Embryonic facial prominence (tissue), 1 donor: ENCODE measurements at regions not wholly inside any gene's neighbourhood (a gene's known extent, or its start where the extent isn't known, plus 50 kb on each side); places are given as distances from the start of the nearest gene placed in this dataset.
"Not testable (repeated sequence)": the region's sequence is repeated elsewhere in the genome, so short reads cannot be mapped to it uniquely, and the experiment has no call there.

Source experiments
- DNase-seq: peaks from one replicate; pipeline ENCODE4 v3.0.0-alpha.2; 2016; ENCODE audit errors: extremely low spot score

DNA sequence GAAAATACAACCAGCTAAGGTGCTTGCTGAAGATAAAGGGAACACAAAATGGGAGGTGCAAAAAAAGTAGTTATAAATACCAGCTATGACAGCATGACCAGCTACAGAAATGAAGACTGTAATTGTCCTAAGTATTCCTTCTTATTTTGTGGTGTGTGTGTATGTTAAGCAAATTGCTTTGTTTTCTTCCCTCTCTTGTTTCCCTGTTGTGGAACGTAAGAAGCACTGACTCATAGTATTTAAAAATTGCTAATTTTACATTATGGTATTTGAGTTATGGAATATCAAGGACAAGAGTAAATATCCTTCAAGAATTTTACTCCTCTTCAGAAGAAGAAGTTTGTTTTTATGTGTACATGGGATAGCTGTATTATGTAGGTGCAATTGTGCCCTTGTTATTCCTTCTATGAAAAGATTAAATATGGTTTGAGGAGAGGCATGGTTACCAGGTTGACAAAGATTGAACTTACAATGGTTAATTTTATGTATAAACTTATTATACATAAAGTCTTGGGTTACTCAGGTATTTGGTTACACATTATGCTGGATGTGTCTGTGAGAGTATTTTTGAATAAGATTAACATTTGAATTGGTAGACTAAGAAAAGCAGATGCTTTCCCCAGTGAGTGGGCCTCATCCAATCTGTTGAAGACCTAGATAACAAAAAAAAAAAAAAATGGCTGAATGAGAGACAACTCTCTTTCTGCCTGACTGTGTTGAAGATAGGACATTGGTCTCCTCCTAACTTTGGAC lies 1132.1 kb upstream of the ALCAM start:
- DNase-seq: no peak

DNA sequence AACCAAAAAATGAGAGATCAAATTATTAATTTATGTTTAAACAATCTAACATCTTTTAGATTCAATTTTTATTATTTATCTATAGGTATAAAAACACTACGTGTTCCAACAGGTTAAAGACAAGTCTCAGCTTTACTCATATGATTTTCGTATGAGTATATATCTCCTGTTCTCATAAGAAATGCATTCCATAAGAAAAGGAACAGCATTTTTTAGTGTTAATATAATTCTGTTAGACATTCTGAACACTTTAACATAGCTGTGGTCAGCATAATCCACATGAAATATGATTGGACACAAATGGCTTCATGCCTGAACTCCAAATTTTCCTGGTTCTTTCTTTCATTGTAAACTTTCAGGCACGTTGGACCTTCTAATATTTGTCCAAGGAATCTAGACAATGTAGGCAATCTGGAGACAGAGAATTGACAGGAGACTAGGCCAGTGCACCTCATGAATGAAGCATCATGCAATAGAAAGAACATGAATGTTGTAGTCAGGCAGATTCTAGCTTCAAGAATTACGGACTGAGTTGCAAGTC lies 1122.0 kb upstream of the ALCAM start:
- no peak for DNase-seq

DNA sequence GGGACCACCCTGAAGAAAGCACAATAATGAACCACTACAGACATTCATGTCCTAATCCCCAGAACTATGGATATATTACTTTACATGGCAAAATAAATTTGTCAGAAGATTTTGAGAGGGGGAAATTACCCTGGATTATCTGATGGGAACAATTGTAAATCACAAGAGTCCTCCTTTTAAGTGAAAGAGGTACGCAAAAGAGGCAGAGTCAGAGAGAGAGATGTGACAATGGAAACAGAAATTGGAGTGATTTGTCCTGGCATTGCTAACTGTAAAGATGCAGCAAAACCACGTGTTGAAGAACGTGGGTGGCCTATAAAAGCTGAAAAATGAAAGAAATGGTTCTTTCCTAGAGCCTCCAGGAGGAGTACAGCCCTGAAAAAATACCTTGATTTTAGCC lies 1121.4 kb upstream of the ALCAM start:
- DNase-seq: no peak

- no peak for DNase-seq
Observed at GRCh38 chr3:104245981-104246380, 1120.7 kb upstream of the ALCAM start.

DNA sequence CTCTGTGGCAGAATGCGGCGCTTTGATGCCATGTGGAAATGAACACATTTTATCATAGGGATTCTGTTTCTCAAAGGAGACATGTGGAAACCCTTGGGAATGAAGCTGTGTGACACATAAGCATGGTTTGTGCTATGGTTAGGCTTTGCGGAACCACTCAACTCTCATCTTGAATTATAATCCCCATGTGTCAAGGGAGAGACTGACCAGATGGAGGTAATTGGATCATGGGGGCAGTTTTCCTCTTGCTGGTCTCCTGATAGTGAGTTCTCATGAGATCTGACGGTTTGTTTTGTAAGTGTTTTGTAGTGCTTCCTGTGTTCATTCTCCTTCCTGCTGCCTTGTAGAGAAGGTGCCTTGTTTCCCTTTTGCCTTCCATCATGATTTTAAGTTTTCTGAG lies 1109.2 kb upstream of the ALCAM start:
- DNase-seq: no peak

GRCh38 chr3:104263477-104263876 lies 1103.2 kb upstream of the ALCAM start:
- DNase-seq: no peak

DNA sequence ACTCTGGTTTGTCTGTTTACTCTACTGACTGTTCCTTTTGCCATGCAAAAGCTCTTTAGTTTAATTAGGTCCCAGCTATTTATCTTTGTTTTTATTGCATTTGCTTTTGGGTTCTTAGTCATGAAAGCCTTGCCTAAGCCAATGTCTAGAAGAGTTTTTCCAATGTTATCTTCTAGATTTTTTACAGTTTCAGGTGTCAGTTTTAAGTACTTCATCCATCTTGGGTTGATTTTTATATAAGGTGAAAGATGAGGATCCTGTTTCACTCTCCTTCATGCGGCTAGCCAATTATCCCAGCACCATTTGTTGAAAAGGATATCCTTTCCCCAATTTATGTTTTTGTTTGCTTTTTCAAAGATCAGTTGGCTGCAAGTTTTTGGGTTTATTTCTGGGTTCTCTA lies 1100.5 kb upstream of the ALCAM start:
- not testable (repeated sequence) for DNase-seq

- no peak for DNase-seq
Observed at GRCh38 chr3:104269771-104270170, 1096.9 kb upstream of the ALCAM start.

DNA sequence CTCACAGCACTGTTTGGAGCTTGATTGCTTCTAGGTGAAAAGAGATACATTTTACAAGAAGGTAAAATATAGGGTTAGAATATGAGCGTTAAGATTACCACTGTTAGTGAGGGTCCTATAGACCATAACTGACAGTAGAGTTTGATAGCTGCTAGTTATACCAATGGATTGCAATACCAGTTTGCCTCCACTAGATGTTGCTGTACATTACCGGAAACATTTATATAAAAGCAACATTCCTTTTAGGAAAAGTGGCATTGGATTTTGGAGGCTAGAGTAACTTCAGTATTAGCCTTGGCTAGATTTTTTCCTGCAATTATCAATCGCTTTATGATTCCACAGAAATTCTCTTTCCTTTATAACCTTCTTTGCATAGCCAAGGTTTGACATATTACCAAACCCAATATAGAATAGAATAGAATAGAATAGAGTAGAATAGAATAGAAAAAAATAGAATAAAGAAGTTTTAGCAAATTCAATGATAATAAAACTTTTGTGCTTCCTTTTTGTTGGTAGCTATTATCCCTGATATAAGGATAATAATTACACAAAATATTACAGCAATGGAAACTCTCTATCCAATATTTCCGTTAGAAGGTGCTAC lies 1093.6 kb upstream of the ALCAM start:
- DNase-seq: no peak

GRCh38 chr3:104275199-104275598 lies 1091.5 kb upstream of the ALCAM start:
- no peak for DNase-seq

DNA sequence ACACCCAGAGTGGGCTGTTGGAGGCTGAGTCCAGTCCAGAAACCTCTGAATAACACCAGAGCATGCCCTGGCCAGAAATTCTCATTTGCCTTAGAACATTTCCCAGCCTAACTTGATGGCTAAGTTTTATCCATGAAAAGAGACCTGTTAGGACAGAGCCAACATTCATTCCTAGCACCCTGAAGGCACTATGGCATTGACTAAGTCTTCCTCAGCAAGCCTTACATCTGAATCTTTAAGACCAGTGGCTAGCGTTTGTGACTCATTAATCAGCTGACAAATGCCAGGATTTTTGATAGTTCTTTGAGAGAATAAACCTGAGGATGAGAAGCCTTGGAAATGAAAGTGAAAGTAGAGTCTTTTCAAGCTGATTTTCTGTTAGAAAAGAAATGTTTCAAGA lies 1087.1 kb upstream of the ALCAM start:
- DNase-seq: no peak

DNA sequence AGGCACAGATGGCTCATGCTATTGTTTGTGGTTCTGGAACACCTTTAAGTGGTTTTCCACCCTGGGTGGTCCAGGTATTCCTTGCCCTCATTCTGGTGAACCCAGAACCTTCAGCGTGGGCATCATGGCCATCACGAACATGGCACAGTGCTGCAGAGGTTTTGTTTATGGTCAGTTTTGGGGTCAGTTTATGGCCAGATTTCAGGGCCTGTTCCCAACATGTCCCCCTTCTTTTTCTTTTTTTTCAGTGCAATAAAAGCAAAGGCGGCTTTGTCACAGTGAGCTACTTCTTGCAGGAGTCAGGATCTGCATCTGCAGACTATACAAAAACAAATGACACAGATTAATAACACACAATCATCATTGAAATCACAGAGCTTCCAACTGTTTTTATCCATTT lies 1085.0 kb upstream of the ALCAM start:
- DNase-seq: no peak

GRCh38 chr3:104286645-104287044 lies 1080.1 kb upstream of the ALCAM start:
- no peak for DNase-seq

DNA sequence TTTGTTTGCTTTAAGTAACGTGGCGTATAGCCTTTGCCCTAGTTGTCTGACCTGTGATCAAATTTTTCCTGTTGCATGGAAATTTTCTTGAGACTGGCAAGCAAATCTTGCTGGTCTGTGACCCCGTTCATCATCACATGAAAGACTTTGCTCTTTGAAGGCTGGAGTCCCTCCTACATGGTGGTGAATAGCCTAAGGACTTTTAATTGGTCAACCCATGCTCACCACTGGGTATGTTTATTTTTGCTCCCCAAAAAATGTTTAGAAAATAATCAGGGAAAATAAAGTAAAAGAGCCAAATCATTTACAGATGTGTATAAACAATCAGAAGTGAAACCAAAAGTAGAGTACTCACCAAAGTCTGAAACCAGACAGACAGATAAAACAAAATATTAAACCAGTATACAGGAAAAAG lies 1075.3 kb upstream of the ALCAM start:
- no peak for DNase-seq

DNA sequence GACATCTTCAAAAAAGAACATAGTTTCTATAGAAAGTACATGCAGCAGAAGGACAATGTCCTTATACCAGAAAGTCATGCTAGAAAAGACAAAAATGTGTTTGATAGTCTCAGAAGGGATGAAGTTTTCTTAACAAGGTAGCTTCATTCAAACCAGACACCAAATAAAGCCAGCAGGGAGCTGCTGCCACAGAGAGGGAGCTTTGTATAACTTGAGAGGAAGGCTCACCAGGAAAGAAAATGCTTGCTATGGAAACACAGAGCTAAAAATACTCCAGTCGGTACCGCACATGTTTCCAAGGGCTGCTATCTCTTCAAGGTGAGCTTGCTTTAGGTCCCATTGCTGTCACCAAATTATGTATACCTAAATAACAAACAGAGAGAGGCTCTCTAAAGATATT lies 1074.8 kb upstream of the ALCAM start:
- DNase-seq: no peak

DNA sequence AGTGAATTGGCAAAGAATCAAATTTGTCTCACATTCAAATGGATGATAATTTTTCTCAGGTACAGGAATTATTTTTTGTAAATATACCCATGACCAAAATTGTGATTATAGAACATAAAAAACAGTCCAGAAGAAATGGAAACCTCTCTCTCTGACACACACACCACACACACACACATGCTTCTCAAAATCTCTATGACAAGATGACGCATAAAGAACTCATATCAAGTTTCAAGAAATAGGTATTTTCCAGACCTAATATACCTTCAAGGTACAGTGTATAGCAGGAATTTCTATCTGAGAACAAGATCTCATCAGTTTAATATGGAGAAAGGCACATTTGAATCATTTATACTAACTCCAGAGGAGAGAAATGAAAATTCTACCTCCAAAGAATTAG lies 1069.1 kb upstream of the ALCAM start:
- DNase-seq: no peak

DNA sequence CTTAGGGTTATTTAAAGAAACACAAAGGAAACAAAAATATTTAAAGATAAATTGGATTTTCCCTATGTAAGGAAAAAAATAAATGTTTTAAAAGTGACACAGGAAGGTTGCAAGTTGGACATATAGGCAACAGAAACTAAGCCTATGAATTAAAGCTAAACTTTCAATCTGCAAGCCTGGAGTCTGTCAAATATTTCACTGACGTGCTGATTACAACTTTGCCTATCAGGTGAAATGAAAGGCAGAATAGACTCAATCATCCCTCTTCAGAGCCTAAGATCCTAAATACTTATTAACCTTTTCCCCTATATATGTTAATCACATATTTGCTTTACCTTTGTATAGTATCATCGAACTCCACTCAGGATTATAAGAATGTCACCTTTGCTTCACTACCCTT lies 1068.0 kb upstream of the ALCAM start:
- DNase-seq: no peak

DNA sequence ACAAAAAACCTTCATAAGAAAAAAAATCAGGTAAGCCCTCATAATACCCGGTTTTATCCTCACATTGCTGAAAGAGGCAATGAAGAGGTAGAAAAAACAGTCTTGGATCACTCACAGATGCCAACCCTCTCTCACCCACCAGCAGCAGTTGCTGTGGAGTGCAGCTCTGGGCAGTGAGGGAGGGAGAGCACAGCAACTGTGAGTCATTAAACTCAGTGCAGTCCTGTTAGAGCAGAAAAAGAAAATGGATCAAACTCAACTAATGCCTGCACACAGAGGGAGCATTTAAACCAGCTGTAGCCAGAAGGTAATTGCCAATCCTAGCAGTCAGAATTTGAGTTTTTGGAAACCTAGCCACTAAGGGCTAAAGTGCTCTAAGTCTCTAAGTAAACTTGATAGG lies 1050.6 kb upstream of the ALCAM start:
- no peak for DNase-seq

DNA sequence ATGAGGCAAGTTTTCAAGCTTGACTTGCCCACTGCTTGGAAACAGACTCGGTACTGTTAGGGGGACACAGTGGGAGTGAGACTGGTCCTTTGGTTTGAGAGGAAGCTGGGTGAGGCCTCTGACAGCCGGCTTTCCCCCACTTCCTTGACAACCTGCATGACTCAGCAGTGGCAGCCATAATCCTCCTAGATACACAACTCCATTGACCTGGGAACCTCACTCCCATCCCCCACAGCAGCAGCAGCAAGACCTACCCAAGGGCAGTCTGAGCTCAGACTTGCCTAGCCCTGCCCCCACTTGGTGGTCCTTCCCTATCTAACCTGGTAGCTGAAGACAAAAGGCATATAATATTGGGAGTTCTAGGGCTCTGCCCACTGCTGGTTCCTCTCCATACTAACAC lies 1043.5 kb upstream of the ALCAM start:
- DNase-seq: no peak

GRCh38 chr3:104347291-104347690 lies 1019.4 kb upstream of the ALCAM start:
- DNase-seq: no peak

DNA sequence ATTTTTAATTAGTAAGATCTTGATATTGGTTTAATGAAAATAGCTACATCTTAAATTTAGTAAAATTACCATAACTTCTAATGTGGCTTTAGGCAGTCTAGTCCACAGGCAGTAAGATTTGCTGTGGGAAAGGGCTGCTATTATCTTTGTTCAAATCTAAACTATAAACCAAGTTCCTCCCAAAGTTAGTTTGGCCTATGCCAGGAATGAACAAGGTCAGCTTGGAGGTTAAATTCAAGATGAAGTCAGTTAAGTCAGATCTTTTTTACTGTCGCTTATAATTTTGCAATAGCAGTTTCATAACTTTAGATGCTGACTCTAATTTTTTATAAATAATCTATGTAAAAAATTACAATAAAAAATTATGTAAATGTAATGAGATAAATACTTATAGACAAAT lies 1016.9 kb upstream of the ALCAM start:
- DNase-seq: no peak

DNA sequence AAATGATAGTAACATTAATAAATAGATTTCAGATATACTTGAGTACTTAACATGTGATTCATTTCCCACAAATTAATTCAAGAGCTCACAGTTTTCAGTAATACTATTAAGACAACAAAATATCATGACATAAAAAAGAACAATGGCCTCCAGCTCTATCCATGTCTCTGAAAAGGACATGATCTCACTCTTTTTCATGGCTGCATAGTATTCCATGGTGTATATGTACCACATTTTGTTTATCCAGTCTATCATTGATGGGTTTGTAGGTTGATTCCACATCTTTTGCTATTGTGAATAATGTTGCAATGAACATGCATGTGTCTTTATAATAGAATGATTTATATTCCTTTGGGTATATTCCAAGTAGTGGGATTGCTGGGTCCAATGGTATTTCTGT lies 1012.8 kb upstream of the ALCAM start:
- DNase-seq: no peak

DNA sequence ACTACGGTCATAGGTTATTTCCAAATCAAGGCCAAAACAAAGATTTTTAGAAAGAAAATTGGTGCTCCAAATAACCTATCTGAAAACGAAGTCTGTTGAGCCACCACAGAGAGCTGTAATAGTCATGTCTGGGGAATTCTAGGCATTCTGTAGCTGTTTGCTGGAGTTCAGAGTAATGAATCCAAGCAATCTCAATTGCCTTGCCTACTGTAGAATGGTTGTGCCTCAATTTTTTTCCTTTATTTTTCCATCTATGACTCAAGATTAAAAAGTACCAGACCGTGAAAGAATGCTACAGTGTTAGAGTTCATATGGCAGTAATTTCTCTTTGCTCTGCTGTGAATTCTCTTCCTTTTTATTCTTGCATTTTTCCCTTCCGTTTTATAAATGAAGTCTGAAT lies 1007.2 kb upstream of the ALCAM start:
- DNase-seq: no peak

- no peak for DNase-seq
Observed at GRCh38 chr3:104360038-104360437, 1006.7 kb upstream of the ALCAM start.
